ENCODE measurements at regions not wholly inside any gene's neighbourhood (a gene's known extent, or its start where the extent isn't known, plus 50 kb on each side); places are given as distances from the start of the nearest gene placed in this dataset.
"Not testable (repeated sequence)": the region's sequence is repeated elsewhere in the genome, so short reads cannot be mapped to it uniquely, and the experiment has no call there.

DNA sequence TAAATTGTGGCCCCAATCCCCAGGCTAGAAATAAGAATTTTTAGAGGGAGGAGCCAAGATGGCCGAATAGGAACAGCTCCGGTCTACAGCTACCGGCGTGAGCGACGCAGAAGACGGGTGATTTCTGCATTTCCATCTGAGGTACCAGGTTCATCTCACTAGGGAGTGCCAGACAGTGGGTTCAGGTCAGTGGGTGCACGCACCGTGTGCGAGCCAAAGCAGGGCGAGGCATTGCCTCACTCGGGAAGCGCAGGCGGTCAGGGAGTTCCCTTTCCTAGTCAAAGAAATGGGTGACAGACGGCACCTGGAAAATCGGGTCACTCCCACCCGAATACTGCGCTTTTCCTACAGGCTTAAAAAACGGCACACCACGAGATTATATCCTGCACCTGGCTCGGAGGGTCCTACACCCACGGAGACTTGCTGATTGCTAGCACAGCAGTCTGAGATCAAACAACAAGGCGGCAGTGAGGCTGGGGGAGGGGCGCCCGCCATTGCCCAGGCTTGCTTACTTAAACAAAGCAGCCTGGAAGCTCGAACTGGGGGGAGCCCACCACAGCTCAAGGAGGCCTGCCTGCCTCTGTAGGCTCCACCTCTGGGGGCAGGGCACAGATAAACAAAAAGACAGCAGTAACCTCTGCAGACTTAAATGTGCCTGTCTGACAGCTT lies 257.7 kb upstream of the MEIS1 start:
- TF ChIP-seq CTCF (conservative IDR thresholded peaks at IDR 0.05; ENCODE audit: low read depth, low read length); POLR2A (IDR thresholded peaks at IDR 0.05; ENCODE audit: low read depth, low read length); RAD21 (IDR thresholded peaks at IDR 0.05; ENCODE audit: low read length); MAZ (IDR thresholded peaks at IDR 0.05; ENCODE audit: borderline replicate concordance, low read depth, low read length); MXI1 (IDR thresholded peaks at IDR 0.05; ENCODE audit: borderline replicate concordance, low read depth, low read length); CEBPB (IDR thresholded peaks at IDR 0.05; ENCODE audit: low read depth, low read length); RCOR1 (IDR thresholded peaks at IDR 0.05; ENCODE audit: insufficient replicate concordance, low read length); ELK1 (IDR thresholded peaks at IDR 0.05; ENCODE audit: borderline replicate concordance, low read depth, low read length); NFE2L2 (IDR thresholded peaks at IDR 0.05; ENCODE audit: low read depth, low read length); CHD1 (IDR thresholded peaks at IDR 0.05; ENCODE audit: low read depth, low read length): not testable (repeated sequence)
- TF ChIP-seq, protein P1, sequence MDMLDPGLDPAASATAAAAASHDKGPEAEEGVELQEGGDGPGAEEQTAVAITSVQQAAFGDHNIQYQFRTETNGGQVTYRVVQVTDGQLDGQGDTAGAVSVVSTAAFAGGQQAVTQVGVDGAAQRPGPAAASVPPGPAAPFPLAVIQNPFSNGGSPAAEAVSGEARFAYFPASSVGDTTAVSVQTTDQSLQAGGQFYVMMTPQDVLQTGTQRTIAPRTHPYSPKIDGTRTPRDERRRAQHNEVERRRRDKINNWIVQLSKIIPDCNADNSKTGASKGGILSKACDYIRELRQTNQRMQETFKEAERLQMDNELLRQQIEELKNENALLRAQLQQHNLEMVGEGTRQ (IDR thresholded peaks at IDR 0.05; ENCODE audit: low read depth, low read length), result not testable (repeated sequence)

All from IMR-90 (cell line).